GM18858 (cell line): ENCODE measurements at regions not wholly inside any gene's neighbourhood (a gene's known extent, or its start where the extent isn't known, plus 50 kb on each side); places are given as distances from the start of the nearest gene placed in this dataset.
"Not testable (repeated sequence)": the region's sequence is repeated elsewhere in the genome, so short reads cannot be mapped to it uniquely, and the experiment has no call there.

Experiments
- ATAC-seq: cut with Tn5 transposase; IDR thresholded peaks from one replicate; pipeline ENCODE4 v1.9.1; 2021; ENCODE audit not compliant: unreplicated experiment

GRCh38 chr4:144799486-144799885 is 153.5 kb downstream of the HHIP start:
- ATAC-seq: no peak

GRCh38 chr4:144801731-144802130 is 155.8 kb downstream of the HHIP start:
- no peak for ATAC-seq

- no peak for ATAC-seq
Observed at GRCh38 chr4:144808034-144808433, 162.1 kb downstream of the HHIP start.

- ATAC-seq: no peak
Observed at GRCh38 chr4:144809056-144809640, 163.2 kb downstream of the HHIP start.

GRCh38 chr4:144816668-144817067 is 170.7 kb downstream of the HHIP start:
- ATAC-seq: no peak

- ATAC-seq: no peak
Observed at GRCh38 chr4:144817081-144817480, 171.1 kb downstream of the HHIP start.

GRCh38 chr4:144818136-144818535 is 172.2 kb downstream of the HHIP start:
- no peak for ATAC-seq

GRCh38 chr4:144819591-144819990 is 173.6 kb downstream of the HHIP start:
- no peak for ATAC-seq

GRCh38 chr4:144820011-144820727 is 174.2 kb downstream of the HHIP start:
- no peak for ATAC-seq

GRCh38 chr4:144820728-144821085 is 174.8 kb downstream of the HHIP start:
- ATAC-seq: no peak

GRCh38 chr4:144831971-144832370 is 186.0 kb downstream of the HHIP start:
- ATAC-seq: no peak

GRCh38 chr4:144845411-144845810 is 199.5 kb downstream of the HHIP start:
- no peak for ATAC-seq

GRCh38 chr4:144851948-144852347 is 206.0 kb downstream of the HHIP start:
- ATAC-seq: no peak

GRCh38 chr4:144861471-144861870 is 215.5 kb downstream of the HHIP start:
- ATAC-seq: no peak

GRCh38 chr4:144862210-144862609 is 216.3 kb downstream of the HHIP start:
- no peak for ATAC-seq

- not testable (repeated sequence) for ATAC-seq
Observed at GRCh38 chr4:144864891-144865290, 218.9 kb downstream of the HHIP start.

- ATAC-seq: no peak
Observed at GRCh38 chr4:144868309-144868708, 222.4 kb downstream of the HHIP start.

- ATAC-seq: no peak
Observed at GRCh38 chr4:144872508-144873225, 225.3 kb downstream of the ANAPC10 start.

GRCh38 chr4:144873226-144873990 is 224.6 kb downstream of the ANAPC10 start:
- ATAC-seq: no peak

GRCh38 chr4:144894573-144894972 is 203.4 kb downstream of the ANAPC10 start:
- no peak for ATAC-seq

- no peak for ATAC-seq
Observed at GRCh38 chr4:144899393-144899792, 198.6 kb downstream of the ANAPC10 start.

- ATAC-seq: no peak
Observed at GRCh38 chr4:144901141-144901540, 196.9 kb downstream of the ANAPC10 start.
